HEK293 (cell line): ENCODE measurements at regions not wholly inside any gene's neighbourhood (a gene's known extent, or its start where the extent isn't known, plus 50 kb on each side); places are given as distances from the start of the nearest gene placed in this dataset.

Experiments
- CTCF ChIA-PET: fragments of 350-600 bp; formaldehyde crosslinking; extraction: SDS; loops from one replicate; lab custom pipeline; 2021; ENCODE audit warnings: antibody characterized with exemption; lab: Yijun Ruan, JAX
- POLR2A ChIA-PET: fragments of 300-600 bp; formaldehyde crosslinking; extraction: SDS; loops from one replicate; lab custom pipeline; 2020; ENCODE audit warnings: antibody characterized with exemption, inconsistent platforms; lab: Yijun Ruan, JAX
- H3K27ac ChIP-seq: fragments of 200-500 bp; sonication (Bioruptor generic); 2 replicates; pipeline ENCODE4 v1.5.1; 2014; ENCODE audit warnings: low read depth, low read length, control low read depth, inconsistent platforms; ENCODE audit errors: extremely low read depth
- H3K36me3 ChIP-seq, 2 experiments: fragments of 200-500 bp in 1 of 2; sonication (Bioruptor generic) in 1 of 2; 1 replicate in 1 of 2; 2 replicates in 1 of 2; pipeline ENCODE4 v1.5.1; 2014 to 2017; ENCODE audit warnings: inconsistent platforms in 2 of 2, low read length in 2 of 2; ENCODE audit not compliant: control insufficient read depth in 2 of 2, insufficient read depth in 1 of 2
- H3K4me1 ChIP-seq: fragments of 200-500 bp; sonication (Bioruptor generic); 2 replicates; pipeline ENCODE4 v1.5.1; 2014; ENCODE audit warnings: mild to moderate bottlenecking, low read length, inconsistent platforms; ENCODE audit not compliant: control insufficient read depth, insufficient read depth
- H3K4me3 ChIP-seq: 2 replicates; pipeline ENCODE4 v1.5.1; 2011; ENCODE audit warnings: low read depth, mild to moderate bottlenecking, control low read depth, low read length, moderate library complexity
- H3K9me3 ChIP-seq: fragments of 200-500 bp; sonication (Bioruptor generic); 2 replicates; pipeline ENCODE4 v1.5.1; 2014; ENCODE audit warnings: low read depth, low read length, inconsistent platforms; ENCODE audit not compliant: control insufficient read depth, insufficient read depth
- EGR2 ChIP-seq: fragments of 450-650 bp; formaldehyde crosslinking; IDR thresholded peaks from 2 replicates; pipeline ENCODE4 v1.5.1; 2016; ENCODE audit warnings: low read depth, missing biosample characterization, missing genetic modification characterization
- GLI4 ChIP-seq: fragments of 450-650 bp; formaldehyde crosslinking; IDR thresholded peaks from 2 replicates; pipeline ENCODE4 v1.5.1; 2016; ENCODE audit warnings: missing biosample characterization, missing genetic modification characterization
- IKZF3 ChIP-seq: fragments of 450-650 bp; IDR thresholded peaks from 2 replicates; pipeline ENCODE4 v1.5.0; 2018; ENCODE audit warnings: missing biosample characterization, mild to moderate bottlenecking, missing genetic modification characterization, moderate library complexity
- KLF1 ChIP-seq: fragments of 450-650 bp; formaldehyde crosslinking; IDR thresholded peaks from 2 replicates; pipeline ENCODE4 v1.5.1; 2016; ENCODE audit warnings: missing biosample characterization, missing genetic modification characterization
- MEIS1 ChIP-seq: sonication (generic); formaldehyde crosslinking; IDR thresholded peaks from 2 replicates; pipeline ENCODE4 v1.8.1; 2022; ENCODE audit warnings: missing genetic modification reagents, mild to moderate bottlenecking, borderline replicate concordance
- YY2 ChIP-seq: fragments of 450-650 bp; formaldehyde crosslinking; IDR thresholded peaks from 2 replicates; pipeline ENCODE4 v1.5.1; 2016; ENCODE audit warnings: missing biosample characterization, missing genetic modification characterization
- ZFP3 ChIP-seq: fragments of 450-650 bp; formaldehyde crosslinking; IDR thresholded peaks from 2 replicates; pipeline ENCODE4 v1.5.1; 2016; ENCODE audit warnings: low read depth, missing biosample characterization, missing genetic modification characterization
- ZFP69B ChIP-seq: fragments of 450-650 bp; formaldehyde crosslinking; IDR thresholded peaks from 2 replicates; pipeline ENCODE4 v1.5.1; 2016; ENCODE audit warnings: missing biosample characterization, missing genetic modification characterization
- ZIC2 ChIP-seq: fragments of 450-650 bp; formaldehyde crosslinking; IDR thresholded peaks from 2 replicates; pipeline ENCODE4 v1.5.1; 2016; ENCODE audit warnings: missing biosample characterization, missing genetic modification characterization
- ZNF114 ChIP-seq: fragments of 450-650 bp; formaldehyde crosslinking; IDR thresholded peaks from 2 replicates; pipeline ENCODE4 v1.5.0; 2017; ENCODE audit warnings: missing biosample characterization, missing genetic modification characterization
- ZNF132 ChIP-seq: fragments of 450-650 bp; formaldehyde crosslinking; IDR thresholded peaks from 2 replicates; pipeline ENCODE4 v1.5.1; 2017; ENCODE audit warnings: missing biosample characterization, missing genetic modification characterization, borderline replicate concordance
- ZNF133 ChIP-seq: fragments of 450-650 bp; formaldehyde crosslinking; IDR thresholded peaks from 2 replicates; pipeline ENCODE4 v1.5.1; 2016; ENCODE audit warnings: missing biosample characterization, missing genetic modification characterization
- ZNF169 ChIP-seq: fragments of 450-650 bp; formaldehyde crosslinking; IDR thresholded peaks from 2 replicates; pipeline ENCODE4 v1.5.1; 2016; ENCODE audit warnings: missing biosample characterization, missing genetic modification characterization
- ZNF184 ChIP-seq: fragments of 450-650 bp; IDR thresholded peaks from 2 replicates; pipeline ENCODE4 v1.5.1; 2018; ENCODE audit warnings: missing biosample characterization, mild to moderate bottlenecking, missing genetic modification characterization
- ZNF239 ChIP-seq: fragments of 450-650 bp; formaldehyde crosslinking; IDR thresholded peaks from 2 replicates; pipeline ENCODE4 v1.5.1; 2016; ENCODE audit warnings: missing biosample characterization, missing genetic modification characterization
- ZNF280D ChIP-seq: fragments of 450-650 bp; formaldehyde crosslinking; IDR thresholded peaks from 2 replicates; pipeline ENCODE4 v1.5.1; 2016; ENCODE audit warnings: missing biosample characterization, missing genetic modification characterization
- ZNF311 ChIP-seq: fragments of 450-650 bp; formaldehyde crosslinking; IDR thresholded peaks from 2 replicates; pipeline ENCODE4 v1.5.1; 2017; ENCODE audit warnings: missing biosample characterization, missing genetic modification characterization, borderline replicate concordance
- ZNF394 ChIP-seq: fragments of 450-650 bp; formaldehyde crosslinking; IDR thresholded peaks from 2 replicates; pipeline ENCODE4 v1.5.1; 2016; ENCODE audit warnings: missing biosample characterization, missing genetic modification characterization, mild to moderate bottlenecking, moderate library complexity, borderline replicate concordance
- ZNF433 ChIP-seq: fragments of 450-650 bp; formaldehyde crosslinking; IDR thresholded peaks from 2 replicates; pipeline ENCODE4 v1.5.1; 2016; ENCODE audit warnings: missing biosample characterization, missing genetic modification characterization, low read depth
- ZNF488 ChIP-seq: fragments of 450-650 bp; formaldehyde crosslinking; IDR thresholded peaks from 2 replicates; pipeline ENCODE4 v1.5.1; 2016; ENCODE audit warnings: missing biosample characterization, missing genetic modification characterization
- ZNF555 ChIP-seq: fragments of 450-650 bp; formaldehyde crosslinking; conservative IDR thresholded peaks from 2 replicates; pipeline ENCODE4 v1.5.1; 2017; ENCODE audit warnings: missing biosample characterization, mild to moderate bottlenecking, missing genetic modification characterization, inconsistent platforms
- ZNF624 ChIP-seq: fragments of 450-650 bp; formaldehyde crosslinking; IDR thresholded peaks from 2 replicates; pipeline ENCODE4 v1.5.1; 2017; ENCODE audit warnings: missing biosample characterization, missing genetic modification characterization
- ZNF664 ChIP-seq: fragments of 450-650 bp; formaldehyde crosslinking; IDR thresholded peaks from 2 replicates; pipeline ENCODE4 v1.5.1; 2016; ENCODE audit warnings: missing biosample characterization, missing genetic modification characterization
- ZNF670 ChIP-seq: fragments of 450-650 bp; formaldehyde crosslinking; IDR thresholded peaks from 2 replicates; pipeline ENCODE4 v1.5.1; 2016; ENCODE audit warnings: missing biosample characterization, missing genetic modification characterization, low read depth
- ZNF677 ChIP-seq: fragments of 450-650 bp; IDR thresholded peaks from 2 replicates; pipeline ENCODE4 v1.5.0; 2018; ENCODE audit warnings: missing biosample characterization, mild to moderate bottlenecking, missing genetic modification characterization, moderate library complexity
- ZNF701 ChIP-seq: fragments of 450-650 bp; formaldehyde crosslinking; IDR thresholded peaks from 2 replicates; pipeline ENCODE4 v1.5.1; 2016; ENCODE audit warnings: missing biosample characterization, missing genetic modification characterization
- ZNF768 ChIP-seq: fragments of 450-650 bp; formaldehyde crosslinking; IDR thresholded peaks from 2 replicates; pipeline ENCODE4 v1.5.1; 2018; ENCODE audit warnings: missing biosample characterization, mild to moderate bottlenecking, missing genetic modification characterization
- ZNF776 ChIP-seq: fragments of 450-650 bp; formaldehyde crosslinking; IDR thresholded peaks from 2 replicates; pipeline ENCODE4 v1.5.0; 2017; ENCODE audit warnings: missing biosample characterization, missing genetic modification characterization, borderline replicate concordance
- TF ChIP-seq, protein P1 (sequence below): fragments of 450-650 bp; formaldehyde crosslinking; optimal IDR thresholded peaks from 2 replicates; pipeline ENCODE3; 2016; ENCODE audit warnings: missing biosample characterization, mild to moderate bottlenecking, missing genetic modification characterization
- TF ChIP-seq, protein P2 (sequence below): fragments of 450-650 bp; formaldehyde crosslinking; IDR thresholded peaks from 2 replicates; pipeline ENCODE4 v1.5.1; 2016; ENCODE audit warnings: missing biosample characterization, missing genetic modification characterization

- ChIA-PET CTCF (no interaction called here), POLR2A (no interaction called here)
- no peak for TF ChIP-seq ZNF239 (tag by site-specific recombination)
- no peak for TF ChIP-seq YY2 (tag by site-specific recombination)
- TF ChIP-seq ZNF394: no peak
- TF ChIP-seq, protein P1, sequence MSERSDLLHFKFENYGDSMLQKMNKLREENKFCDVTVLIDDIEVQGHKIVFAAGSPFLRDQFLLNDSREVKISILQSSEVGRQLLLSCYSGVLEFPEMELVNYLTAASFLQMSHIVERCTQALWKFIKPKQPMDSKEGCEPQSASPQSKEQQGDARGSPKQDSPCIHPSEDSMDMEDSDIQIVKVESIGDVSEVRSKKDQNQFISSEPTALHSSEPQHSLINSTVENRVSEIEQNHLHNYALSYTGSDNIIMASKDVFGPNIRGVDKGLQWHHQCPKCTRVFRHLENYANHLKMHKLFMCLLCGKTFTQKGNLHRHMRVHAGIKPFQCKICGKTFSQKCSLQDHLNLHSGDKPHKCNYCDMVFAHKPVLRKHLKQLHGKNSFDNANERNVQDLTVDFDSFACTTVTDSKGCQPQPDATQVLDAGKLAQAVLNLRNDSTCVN (tag by site-specific recombination): no peak
- TF ChIP-seq IKZF3: no peak
- no peak for TF ChIP-seq ZNF114 (tag by site-specific recombination)
- TF ChIP-seq ZNF768 (tag by site-specific recombination): no peak
- no peak for TF ChIP-seq KLF1 (tag by site-specific recombination)
- TF ChIP-seq ZNF677 (tag by site-specific recombination): no peak
- TF ChIP-seq MEIS1 (CRISPR knock-in tag): no peak
- no peak for TF ChIP-seq EGR2
- TF ChIP-seq ZFP3 (tag by site-specific recombination): no peak
- TF ChIP-seq ZIC2 (tag by site-specific recombination): no peak
- TF ChIP-seq, protein P2, sequence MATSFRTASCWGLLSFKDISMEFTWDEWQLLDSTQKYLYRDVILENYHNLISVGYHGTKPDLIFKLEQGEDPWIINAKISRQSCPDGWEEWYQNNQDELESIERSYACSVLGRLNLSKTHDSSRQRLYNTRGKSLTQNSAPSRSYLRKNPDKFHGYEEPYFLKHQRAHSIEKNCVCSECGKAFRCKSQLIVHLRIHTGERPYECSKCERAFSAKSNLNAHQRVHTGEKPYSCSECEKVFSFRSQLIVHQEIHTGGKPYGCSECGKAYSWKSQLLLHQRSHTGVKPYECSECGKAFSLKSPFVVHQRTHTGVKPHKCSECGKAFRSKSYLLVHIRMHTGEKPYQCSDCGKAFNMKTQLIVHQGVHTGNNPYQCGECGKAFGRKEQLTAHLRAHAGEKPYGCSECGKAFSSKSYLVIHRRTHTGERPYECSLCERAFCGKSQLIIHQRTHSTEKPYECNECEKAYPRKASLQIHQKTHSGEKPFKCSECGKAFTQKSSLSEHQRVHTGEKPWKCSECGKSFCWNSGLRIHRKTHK (tag by site-specific recombination): no peak
- no peak for TF ChIP-seq ZNF132 (tag by site-specific recombination)
- no peak for TF ChIP-seq GLI4 (tag by site-specific recombination)
- TF ChIP-seq ZNF184 (tag by site-specific recombination): no peak
- no peak for TF ChIP-seq ZNF488
- TF ChIP-seq ZNF169: no peak
- no peaks in the 10 kb centered on the region for H3K4me1 ChIP-seq
- no peaks in the 10 kb centered on the region for H3K9me3 ChIP-seq
- H3K27ac ChIP-seq: no peak overlapping the region
- H3K36me3 ChIP-seq: no peaks in the 10 kb centered on the region
- H3K4me3 ChIP-seq: no peak overlapping the region
Measured at GRCh38 chr18:71902482-71902881, 641.7 kb downstream of the CBLN2 start.

DNA sequence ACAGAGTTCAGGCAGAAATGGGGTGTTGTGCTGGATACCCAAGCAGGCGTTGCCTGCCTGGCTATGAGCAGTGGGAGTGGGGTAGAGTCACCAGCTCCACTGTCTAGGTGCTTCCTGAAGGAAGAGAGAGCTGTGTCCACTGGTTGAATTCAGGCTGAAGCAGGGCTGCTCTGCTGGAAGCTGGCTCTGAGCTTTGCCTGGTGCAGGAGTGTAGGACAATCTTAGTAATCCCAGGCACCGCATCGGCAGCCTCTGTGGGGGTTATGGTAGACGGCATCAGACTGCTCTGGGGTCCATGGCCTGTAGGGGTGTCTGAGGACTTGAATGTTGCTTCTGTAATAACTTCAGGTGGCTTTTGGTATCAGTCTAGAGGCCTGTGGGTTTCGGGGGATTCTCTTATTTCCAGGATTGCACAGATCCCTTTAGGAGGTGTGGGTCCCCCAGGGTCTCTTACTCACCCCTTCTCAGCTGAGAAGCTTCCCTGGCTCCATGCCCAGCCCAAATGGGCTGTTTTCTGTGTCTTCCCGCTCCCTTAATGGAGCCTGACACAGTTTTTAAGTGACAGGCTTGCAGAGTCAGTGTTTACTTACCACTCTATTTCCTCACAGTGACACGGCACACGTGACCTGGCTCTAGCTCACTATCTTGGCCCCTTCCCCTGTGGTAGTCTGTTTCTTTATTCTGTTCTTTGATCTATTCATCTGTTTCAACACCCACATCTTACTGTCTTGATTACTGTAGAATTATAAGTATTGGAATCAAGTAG lies 644.3 kb downstream of the CBLN2 start:
- no peaks in the 10 kb centered on the region for H3K9me3 ChIP-seq
- ChIA-PET CTCF (no interaction called here), POLR2A (no interaction called here)
- no peaks in the 10 kb centered on the region for H3K36me3 ChIP-seq
- TF ChIP-seq ZNF280D (tag by site-specific recombination): no peak
- no peak for TF ChIP-seq ZNF311 (tag by site-specific recombination)
- TF ChIP-seq ZNF555 (tag by site-specific recombination): no peak
- TF ChIP-seq ZNF133 (tag by site-specific recombination): no peak
- no peak for TF ChIP-seq ZNF701 (tag by site-specific recombination)
- TF ChIP-seq ZNF433 (tag by site-specific recombination): no peak
- TF ChIP-seq ZNF670 (tag by site-specific recombination): no peak
- TF ChIP-seq ZNF776 (tag by site-specific recombination): no peak
- no peak for TF ChIP-seq ZNF664 (tag by site-specific recombination)
- no peak for TF ChIP-seq ZFP69B (tag by site-specific recombination)
- TF ChIP-seq ZNF239 (tag by site-specific recombination): no peak
- TF ChIP-seq ZNF624 (tag by site-specific recombination): no peak
- no peak overlapping the region for H3K27ac ChIP-seq
- H3K4me3 ChIP-seq: no peak overlapping the region
- H3K4me1 ChIP-seq: no peaks in the 10 kb centered on the region
